Testis (tissue), 2 donors: ENCODE measurements at regions not wholly inside any gene's neighbourhood (a gene's known extent, or its start where the extent isn't known, plus 50 kb on each side); places are given as distances from the start of the nearest gene placed in this dataset.

Source experiments
- POLR2A ChIP-seq: fragments of 450-650 bp; IDR thresholded peaks from one replicate; pipeline ENCODE4 v1.6.1; 2017; ENCODE audit warnings: antibody characterized with exemption, mild to moderate bottlenecking, moderate library complexity
- TF ChIP-seq, protein P1 (sequence below), 3 experiments: fragments of 450-650 bp in 2 of 3; fragments of 200-600 bp in 1 of 3; sonication (generic) in 1 of 3; IDR thresholded peaks; one replicate each; pipeline ENCODE4 v1.5.1; 2016 to 2019; ENCODE audit warnings: antibody characterized with exemption in 3 of 3, mild to moderate bottlenecking in 2 of 3, moderate library complexity in 1 of 3

DNA sequence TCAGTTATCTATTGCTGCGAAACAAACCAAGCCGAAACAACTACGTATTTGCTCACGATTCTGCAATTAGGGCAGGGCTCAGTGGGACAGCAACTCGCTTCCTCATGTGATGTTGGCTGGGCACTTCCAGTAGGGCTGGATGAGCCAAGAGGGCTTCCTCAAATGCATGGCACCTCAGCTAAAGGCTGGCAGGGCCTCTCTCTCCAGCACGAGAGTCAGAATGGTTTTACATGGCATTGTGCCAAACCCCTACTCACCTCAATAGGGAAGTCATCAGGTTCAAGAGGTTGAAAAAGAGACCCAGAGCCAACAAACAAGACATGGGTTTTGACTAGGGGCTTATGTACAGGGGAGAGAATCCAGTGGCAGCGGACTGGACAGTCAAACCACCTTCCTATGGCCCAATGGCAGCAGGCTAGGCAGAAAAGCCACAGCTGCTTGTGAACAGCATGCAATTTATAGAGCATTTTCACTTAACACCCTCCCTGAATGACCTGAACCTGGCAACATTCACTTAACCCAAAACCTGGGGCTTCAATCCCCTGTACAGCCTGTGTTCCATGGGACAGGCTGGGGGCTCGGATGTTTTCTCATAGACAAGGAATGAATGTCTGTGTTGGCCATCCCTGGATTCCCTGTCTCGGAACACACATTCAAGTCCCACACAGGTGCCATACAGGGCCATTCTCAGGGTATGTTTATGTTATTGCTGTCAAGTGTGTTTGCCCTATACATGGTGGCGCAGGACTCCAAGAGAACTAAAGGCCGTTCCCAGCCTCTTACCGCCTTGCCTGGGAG lies 154.2 kb upstream of the NAV2 start:
- TF ChIP-seq, protein P1, sequence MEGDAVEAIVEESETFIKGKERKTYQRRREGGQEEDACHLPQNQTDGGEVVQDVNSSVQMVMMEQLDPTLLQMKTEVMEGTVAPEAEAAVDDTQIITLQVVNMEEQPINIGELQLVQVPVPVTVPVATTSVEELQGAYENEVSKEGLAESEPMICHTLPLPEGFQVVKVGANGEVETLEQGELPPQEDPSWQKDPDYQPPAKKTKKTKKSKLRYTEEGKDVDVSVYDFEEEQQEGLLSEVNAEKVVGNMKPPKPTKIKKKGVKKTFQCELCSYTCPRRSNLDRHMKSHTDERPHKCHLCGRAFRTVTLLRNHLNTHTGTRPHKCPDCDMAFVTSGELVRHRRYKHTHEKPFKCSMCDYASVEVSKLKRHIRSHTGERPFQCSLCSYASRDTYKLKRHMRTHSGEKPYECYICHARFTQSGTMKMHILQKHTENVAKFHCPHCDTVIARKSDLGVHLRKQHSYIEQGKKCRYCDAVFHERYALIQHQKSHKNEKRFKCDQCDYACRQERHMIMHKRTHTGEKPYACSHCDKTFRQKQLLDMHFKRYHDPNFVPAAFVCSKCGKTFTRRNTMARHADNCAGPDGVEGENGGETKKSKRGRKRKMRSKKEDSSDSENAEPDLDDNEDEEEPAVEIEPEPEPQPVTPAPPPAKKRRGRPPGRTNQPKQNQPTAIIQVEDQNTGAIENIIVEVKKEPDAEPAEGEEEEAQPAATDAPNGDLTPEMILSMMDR (IDR thresholded peaks at IDR 0.05): no peak
- TF ChIP-seq POLR2A: no peak
